MM.1S (cell line): ENCODE measurements at regions not wholly inside any gene's neighbourhood (a gene's known extent, or its start where the extent isn't known, plus 50 kb on each side); places are given as distances from the start of the nearest gene placed in this dataset.

ENCODE experiments used
- DNase-seq: peaks from one replicate; pipeline ENCODE4 v3.0.0-alpha.2; 2015
- H2AFZ ChIP-seq: fragments of 300-600 bp; sonication (generic); 2 replicates; pipeline ENCODE4 v1.6.0; 2016; ENCODE audit warnings: antibody characterized with exemption, low read length
- H3F3A ChIP-seq: fragments of 300-600 bp; sonication (generic); 2 replicates; pipeline ENCODE4 v1.6.1; 2016; ENCODE audit warnings: mild to moderate bottlenecking, antibody characterized with exemption, low read length, moderate library complexity, mixed read lengths; ENCODE audit not compliant: insufficient read depth
- H3K27ac ChIP-seq: fragments of 300-600 bp; sonication (generic); 2 replicates; pipeline ENCODE4 v1.5.1; 2016; ENCODE audit warnings: mild to moderate bottlenecking, low read length
- H3K27me3 ChIP-seq: fragments of 300-600 bp; sonication (generic); replicated peaks from 2 replicates; pipeline ENCODE4 v1.6.0; 2016; ENCODE audit warnings: low read length; ENCODE audit not compliant: insufficient read depth
- H3K36me3 ChIP-seq: fragments of 300-600 bp; sonication (generic); replicated peaks from 2 replicates; pipeline ENCODE4 v1.6.1; 2016; ENCODE audit warnings: mild to moderate bottlenecking, low read length, mixed read lengths; ENCODE audit not compliant: insufficient read depth
- H3K4me1 ChIP-seq: fragments of 300-600 bp; sonication (generic); 2 replicates; pipeline ENCODE4 v1.6.1; 2016; ENCODE audit warnings: low read length, mixed read lengths
- H3K4me2 ChIP-seq: fragments of 300-600 bp; sonication (generic); 2 replicates; pipeline ENCODE4 v1.6.0; 2016; ENCODE audit warnings: low read depth, low read length
- H3K4me3 ChIP-seq: fragments of 300-600 bp; sonication (generic); 2 replicates; pipeline ENCODE4 v1.5.1; 2016; ENCODE audit warnings: low read length, mixed read lengths
- H3K79me2 ChIP-seq: fragments of 300-600 bp; sonication (generic); 2 replicates; pipeline ENCODE4 v1.6.1; 2016; ENCODE audit warnings: mixed run types, low read length, mixed read lengths
- H3K9ac ChIP-seq: fragments of 300-600 bp; sonication (generic); 2 replicates; pipeline ENCODE4 v1.6.1; 2016; ENCODE audit warnings: low read length, mixed read lengths
- H3K9me2 ChIP-seq: fragments of 300-600 bp; sonication (generic); replicated peaks from 2 replicates; pipeline ENCODE4 v1.6.1; 2016; ENCODE audit warnings: mild to moderate bottlenecking, low read length, mixed read lengths; ENCODE audit not compliant: insufficient read depth
- H3K9me3 ChIP-seq: fragments of 300-600 bp; sonication (generic); replicated peaks from 2 replicates; pipeline ENCODE4 v1.6.1; 2016; ENCODE audit warnings: mild to moderate bottlenecking, low read length, mixed read lengths; ENCODE audit not compliant: insufficient read depth
- H4K20me1 ChIP-seq: fragments of 300-600 bp; sonication (generic); 2 replicates; pipeline ENCODE4 v1.6.1; 2016; ENCODE audit warnings: mild to moderate bottlenecking, low read length, moderate library complexity, mixed read lengths; ENCODE audit not compliant: insufficient read depth
- CTCF ChIP-seq: fragments of 300-600 bp; sonication (generic); IDR thresholded peaks from 2 replicates; pipeline ENCODE4 v1.5.1; 2016; ENCODE audit warnings: antibody characterized with exemption, low read length, mixed read lengths
- EZH2 ChIP-seq: fragments of 300-600 bp; sonication (generic); optimal IDR thresholded peaks from 2 replicates; pipeline ENCODE3; 2017; ENCODE audit warnings: low read depth, mild to moderate bottlenecking, antibody characterized with exemption, low read length, mixed read lengths
- EZH2phosphoT487 ChIP-seq: fragments of 300-600 bp; sonication (generic); IDR thresholded peaks from 2 replicates; pipeline ENCODE4 v1.6.1; 2018; ENCODE audit warnings: antibody characterized with exemption, low read length

GRCh38 chr14:26959437-26959836 is 361.6 kb upstream of the NOVA1 start:
- no peaks in the 10 kb centered on the region for H3K4me1 ChIP-seq
- H3K4me2 ChIP-seq = no peak overlapping the region
- H3F3A ChIP-seq = no peaks in the 10 kb centered on the region
- H3K27me3 ChIP-seq = no peaks in the 10 kb centered on the region
- no peaks in the 10 kb centered on the region for H3K79me2 ChIP-seq
- H4K20me1 ChIP-seq = no peaks in the 10 kb centered on the region
- no peak overlapping the region for H3K27ac ChIP-seq
- H3K9me3 ChIP-seq = no peaks in the 10 kb centered on the region
- no peaks in the 10 kb centered on the region for H3K36me3 ChIP-seq
- no peak for TF ChIP-seq EZH2
- TF ChIP-seq EZH2phosphoT487 = no peak
- no peak for TF ChIP-seq CTCF
- DNase-seq = no peak
- no peak overlapping the region for H2AFZ ChIP-seq
- no peak overlapping the region for H3K9ac ChIP-seq
- H3K9me2 ChIP-seq = no peaks in the 10 kb centered on the region
- no peak overlapping the region for H3K4me3 ChIP-seq

- Histone ChIP-seq H3K79me2 (no peaks in the 10 kb centered on the region), H3F3A (no peaks in the 10 kb centered on the region), H3K4me3 (no peak overlapping the region), H2AFZ (no peak overlapping the region), H3K4me1 (no peaks in the 10 kb centered on the region), H3K27me3 (no peaks in the 10 kb centered on the region), H3K36me3 (no peaks in the 10 kb centered on the region), H3K9me2 (no peaks in the 10 kb centered on the region), H3K9ac (no peak overlapping the region), H4K20me1 (no peaks in the 10 kb centered on the region), H3K9me3 (no peaks in the 10 kb centered on the region), H3K27ac (no peak overlapping the region), H3K4me2 (no peak overlapping the region)
- TF ChIP-seq CTCF (no peak), EZH2 (no peak), EZH2phosphoT487 (no peak)
- no peak for DNase-seq
Measured at GRCh38 chr14:26959972-26960660, 362.3 kb upstream of the NOVA1 start.

- H3K4me2 ChIP-seq = no peak overlapping the region
Measured at GRCh38 chr14:26963711-26964110, 365.9 kb upstream of the NOVA1 start.

More at GRCh38 chr14:26963711-26964110, 365.9 kb upstream of the NOVA1 start:
- Histone ChIP-seq H3K27ac (no peak overlapping the region), H3K9me3 (no peaks in the 10 kb centered on the region), H3F3A (no peaks in the 10 kb centered on the region), H3K79me2 (no peaks in the 10 kb centered on the region), H3K9ac (no peak overlapping the region), H3K36me3 (no peaks in the 10 kb centered on the region), H3K27me3 (no peaks in the 10 kb centered on the region), H2AFZ (no peak overlapping the region), H3K9me2 (no peaks in the 10 kb centered on the region), H3K4me3 (no peak overlapping the region), H3K4me1 (no peaks in the 10 kb centered on the region), H4K20me1 (no peaks in the 10 kb centered on the region)
- TF ChIP-seq EZH2phosphoT487 = no peak
- TF ChIP-seq EZH2 = no peak
- no peak for TF ChIP-seq CTCF
- DNase-seq = no peak
